MCF 10A (cell line): ENCODE measurements at regions not wholly inside any gene's neighbourhood (a gene's known extent, or its start where the extent isn't known, plus 50 kb on each side); places are given as distances from the start of the nearest gene placed in this dataset.

Experiments
- BruUV-seq: library from RNA; stranded (reverse); fragments of 400-500 nt; replicated peaks from 2 replicates; lab custom pipeline; 2021; lab: Mats Ljungman, UMichigan
- CTCF ChIA-PET: fragments of 300-600 bp; sonication (Branson Sonifier 250); formaldehyde crosslinking; extraction: SDS; loops from one replicate; lab custom pipeline; 2021; ENCODE audit warnings: antibody characterized with exemption, inconsistent platforms; lab: Yijun Ruan, JAX
- POLR2A ChIA-PET: fragments of 300-600, 350-650 bp; sonication (Branson Sonifier 250); formaldehyde crosslinking; extraction: SDS; loops from one replicate; lab custom pipeline; 2020; ENCODE audit warnings: antibody characterized with exemption, inconsistent platforms; lab: Yijun Ruan, JAX
- DNase-seq: peaks from one replicate; pipeline ENCODE4 v3.0.0-alpha.2; 2018; ENCODE audit not compliant: unreplicated experiment
- H3K27ac Mint-ChIP-seq: one replicate; pipeline ENCODE4 v1.8.0; 2022; ENCODE audit warnings: mild to moderate bottlenecking, low read depth, mixed read lengths; ENCODE audit not compliant: unreplicated experiment
- H3K27me3 Mint-ChIP-seq: one replicate; pipeline ENCODE4 v1.8.0; 2022; ENCODE audit warnings: mixed read lengths; ENCODE audit not compliant: insufficient read depth, unreplicated experiment
- H3K36me3 Mint-ChIP-seq: one replicate; pipeline ENCODE4 v1.8.0; 2022; ENCODE audit warnings: mild to moderate bottlenecking, moderate library complexity, mixed read lengths; ENCODE audit not compliant: insufficient read depth, unreplicated experiment
- H3K4me1 Mint-ChIP-seq: one replicate; pipeline ENCODE4 v1.8.0; 2022; ENCODE audit warnings: mixed read lengths; ENCODE audit not compliant: insufficient read depth, unreplicated experiment
- H3K4me3 Mint-ChIP-seq: one replicate; pipeline ENCODE4 v1.8.0; 2022; ENCODE audit warnings: mild to moderate bottlenecking, moderate library complexity, mixed read lengths; ENCODE audit not compliant: unreplicated experiment
- H3K9me3 Mint-ChIP-seq: one replicate; pipeline ENCODE4 v1.8.0; 2022; ENCODE audit warnings: mixed read lengths; ENCODE audit not compliant: unreplicated experiment
- CTCF ChIP-seq: fragments of 200-600 bp; IDR thresholded peaks from one replicate; pipeline ENCODE4 v1.8.0; 2022; ENCODE audit warnings: antibody characterized with exemption, mild to moderate bottlenecking; ENCODE audit not compliant: unreplicated experiment
- intact Hi-C: fragments of 100-400 bp; cut with micrococcal nuclease; formaldehyde crosslinking; loops from 2 replicates; pipeline ENCODE4 v1.14.1; 2022

DNA sequence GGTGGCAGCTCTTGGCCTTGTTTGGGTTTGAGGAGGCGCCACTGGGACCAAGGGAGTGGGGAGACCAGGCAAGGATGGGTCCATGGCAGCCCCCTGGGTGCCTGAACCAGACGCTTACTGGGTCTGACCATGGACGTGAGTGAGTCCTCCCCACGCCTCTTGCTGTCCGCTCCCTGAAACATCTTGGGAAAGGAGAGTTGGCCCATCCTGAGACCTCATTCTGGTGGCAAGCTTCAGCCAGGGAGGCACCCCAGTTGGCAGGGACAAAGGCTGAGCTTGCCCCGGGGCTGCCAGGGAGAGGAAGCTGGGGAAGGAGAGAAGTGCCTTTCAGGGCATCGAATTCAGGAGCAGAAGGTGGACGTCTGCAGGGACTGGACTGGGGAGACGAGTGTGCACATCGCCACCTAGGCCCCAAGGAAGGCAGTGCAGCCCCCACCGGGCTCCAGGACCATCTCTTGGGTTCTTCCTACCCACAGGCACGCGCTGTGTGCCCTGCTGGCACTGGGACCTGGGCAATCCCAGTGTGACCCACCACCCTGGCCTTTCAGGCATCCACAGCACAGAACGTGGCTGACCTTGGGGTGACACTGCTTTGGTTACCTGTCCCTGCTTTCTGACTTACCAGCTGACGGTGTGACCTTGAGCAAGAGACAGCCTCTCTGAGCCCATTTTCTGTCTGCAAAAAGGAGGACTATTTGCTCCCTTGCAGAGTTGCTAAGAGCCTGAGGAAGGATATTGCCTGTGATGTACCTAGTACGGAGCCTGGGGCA is 132.9 kb upstream of the WNT4 start:
- CTCF ChIA-PET: interaction anchor here (0.6 to 2.4 kb wide), 26 partner anchors 11 to 1058 kb away, joined by 3 to 11 read pairs (median 3); no protein-coding TSS in a partner anchor
- no peak overlapping the region for H3K4me3 Mint-ChIP-seq
- TF ChIP-seq CTCF: peak; percentile 90
- H3K4me1 Mint-ChIP-seq: no peaks in the 10 kb centered on the region
- intact Hi-C loops: loop anchor here (1.0 kb wide), 2 partner anchors 144 to 171 kb away; no protein-coding TSS in a partner anchor
- H3K27ac Mint-ChIP-seq: no peak overlapping the region
- no TSS peak for BruUV-seq
- H3K9me3 Mint-ChIP-seq: peaks cover 14% of the 10 kb centered on the region
- H3K27me3 Mint-ChIP-seq: peaks cover 72% of the 10 kb centered on the region
- POLR2A ChIA-PET: interaction anchor here (1.4 kb wide), 1 partner anchor 134 kb away, joined by 3 read pairs; no protein-coding TSS in a partner anchor
- no peaks in the 10 kb centered on the region for H3K36me3 Mint-ChIP-seq
- DNase-seq: peak; percentile 56

DNA sequence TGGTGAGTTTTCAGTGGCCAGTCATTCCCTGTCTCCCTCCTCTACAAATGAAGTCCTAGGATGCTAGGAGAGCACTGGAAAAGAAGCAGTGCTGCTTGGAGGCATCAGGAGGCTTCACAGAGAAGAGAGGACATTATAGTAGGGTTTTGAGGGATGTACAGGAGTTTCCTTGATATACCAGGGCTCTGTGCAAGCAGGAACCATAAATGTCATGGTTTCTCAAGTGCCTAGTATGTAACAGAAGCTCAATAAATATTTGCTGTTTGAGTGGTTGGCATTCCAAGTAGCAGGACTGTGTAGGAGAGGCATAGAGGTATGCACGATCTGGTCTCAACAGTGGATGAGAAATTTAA is 133.5 kb upstream of the WNT4 start:
- Mint-ChIP-seq H3K27me3 (peaks cover 75% of the 10 kb centered on the region), H3K4me1 (no peaks in the 10 kb centered on the region), H3K4me3 (no peak overlapping the region), H3K36me3 (no peaks in the 10 kb centered on the region), H3K9me3 (peaks cover 14% of the 10 kb centered on the region), H3K27ac (no peak overlapping the region)
- ChIA-PET CTCF (interaction anchor here (0.6 to 2.4 kb wide), 8 partner anchors 11 to 261 kb away, joined by 3 to 11 read pairs (median 3); no protein-coding TSS in a partner anchor), POLR2A (no interaction called here)
- BruUV-seq: no TSS peak
- intact Hi-C loops: no loop called here
- DNase-seq: no peak
- no peak for TF ChIP-seq CTCF

DNA sequence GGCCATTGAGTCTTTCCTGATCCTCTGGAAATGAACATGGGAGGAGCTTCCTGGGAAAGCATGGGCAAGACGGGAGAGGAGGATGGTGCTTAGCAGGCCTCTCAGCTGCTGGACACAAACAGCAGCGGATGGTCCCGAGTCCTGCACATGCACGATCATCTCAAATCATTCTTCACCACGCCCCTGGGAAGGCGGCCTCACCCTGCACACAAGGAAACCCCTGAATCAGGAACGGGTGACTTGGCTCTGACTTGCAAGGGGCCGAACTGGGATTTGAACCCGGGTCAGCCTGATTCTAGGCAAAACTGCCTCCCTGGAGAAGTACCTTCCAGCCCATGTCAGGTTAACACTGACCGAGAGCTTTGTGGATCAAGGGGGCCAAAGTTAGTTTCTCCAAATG is 134.8 kb upstream of the WNT4 start:
- CTCF ChIA-PET: no interaction called here
- no peak for DNase-seq
- POLR2A ChIA-PET: no interaction called here
- Mint-ChIP-seq H3K4me3 (no peak overlapping the region), H3K4me1 (no peaks in the 10 kb centered on the region), H3K27ac (no peak overlapping the region), H3K27me3 (peaks cover 75% of the 10 kb centered on the region), H3K36me3 (no peaks in the 10 kb centered on the region), H3K9me3 (peaks cover 14% of the 10 kb centered on the region)
- intact Hi-C loops: no loop called here
- BruUV-seq: no TSS peak
- TF ChIP-seq CTCF: no peak

- H3K27me3 Mint-ChIP-seq: peaks cover 84% of the 10 kb centered on the region
- CTCF ChIA-PET: interaction anchor here (1.2 kb wide), 1 partner anchor 8 kb away, joined by 3 read pairs; no protein-coding TSS in a partner anchor
- peaks cover 14% of the 10 kb centered on the region for H3K9me3 Mint-ChIP-seq
- no peaks in the 10 kb centered on the region for H3K36me3 Mint-ChIP-seq
- no TSS peak for BruUV-seq
- no peak for TF ChIP-seq CTCF
- POLR2A ChIA-PET: no interaction called here
- no peak overlapping the region for H3K27ac Mint-ChIP-seq
- intact Hi-C loops: no loop called here
- no peak overlapping the region for H3K4me3 Mint-ChIP-seq
- no peaks in the 10 kb centered on the region for H3K4me1 Mint-ChIP-seq
- DNase-seq: no peak
Observed at GRCh38 chr1:22279735-22280134, 136.8 kb upstream of the WNT4 start.
